ENCODE measurements at regions not wholly inside any gene's neighbourhood (a gene's known extent, or its start where the extent isn't known, plus 50 kb on each side); places are given as distances from the start of the nearest gene placed in this dataset.

DNA sequence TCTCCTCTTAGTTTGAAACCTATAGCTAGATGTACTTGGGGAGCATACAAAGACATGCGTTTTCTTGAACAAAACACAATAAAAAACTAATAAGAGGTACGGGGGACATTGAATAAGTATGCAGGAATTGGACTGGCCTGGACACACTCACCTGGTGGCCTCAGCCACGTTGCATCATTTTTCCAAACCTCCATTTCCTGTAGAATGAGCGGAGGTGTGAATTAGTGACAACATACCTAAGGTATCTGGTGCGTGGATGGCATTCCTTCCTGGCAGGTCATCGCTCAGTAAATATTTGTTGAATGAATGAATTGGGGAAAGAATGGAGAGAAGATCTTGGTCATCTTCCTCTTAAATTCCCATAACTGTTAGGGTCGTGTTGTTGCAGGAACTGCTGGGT is 103.2 kb upstream of the CTBP2 start:
- Histone ChIP-seq H3K9me3 (no peaks in the 10 kb centered on the region), H4K20me1 (ENCODE audit: insufficient read depth) (no peaks in the 10 kb centered on the region), H3K27me3 (ENCODE audit: insufficient read depth) (no peaks in the 10 kb centered on the region), H3K27ac (ENCODE audit: low read depth in 2 of 2, low read length in 1 of 2) (no peak overlapping the region), H3K9ac (no peak overlapping the region), H3K9me2 (no peaks in the 10 kb centered on the region), H3K4me1 (ENCODE audit: control insufficient read depth in 1 of 2, insufficient read depth in 2 of 2, low read depth in 1 of 2, low read length in 1 of 2) (no peaks in the 10 kb centered on the region; a peak in 1 of 4 replicates), H3K4me2 (no peak overlapping the region), H3K4me3 (ENCODE audit: low read depth in 2 of 2, low read length in 1 of 2) (no peak overlapping the region), H2AFZ (ENCODE audit: low read depth) (no peak overlapping the region), H3K79me2 (ENCODE audit: insufficient read depth) (no peaks in the 10 kb centered on the region), H3K36me3 (replicated peaks in 1 of 2; ENCODE audit: control insufficient read depth in 1 of 2, insufficient read depth in 2 of 2, low read length in 1 of 2) (no peaks in the 10 kb centered on the region), H3F3A (replicated peaks; ENCODE audit: insufficient read depth) (no peaks in the 10 kb centered on the region)
- 37% methylated on average over 7 of the region's 7 CpGs for WGBS (ENCODE audit: low lambda C conversion rate)
- ChIA-PET POLR2A (no interaction called here), CTCF (no interaction called here)
- no peak for DNase-seq
- TF ChIP-seq MEF2A (IDR thresholded peaks at IDR 0.05; ENCODE audit: borderline replicate concordance, low read depth) (no peak), RCOR1 (IDR thresholded peaks at IDR 0.05; ENCODE audit: low read length) (no peak), PBX3 (IDR thresholded peaks at IDR 0.05) (no peak), MXI1 (IDR thresholded peaks at IDR 0.05; ENCODE audit: low read depth, low read length) (no peak), RAD21 (IDR thresholded peaks at IDR 0.05; ENCODE audit: low read length) (no peak), GATA2 (CRISPR knock-in tag; IDR thresholded peaks at IDR 0.05) (no peak), GABPA (IDR thresholded peaks at IDR 0.05; ENCODE audit: low read depth) (no peak), NFIC (IDR thresholded peaks at IDR 0.05; ENCODE audit: borderline replicate concordance) (no peak)
- TF ChIP-seq, protein P1, sequence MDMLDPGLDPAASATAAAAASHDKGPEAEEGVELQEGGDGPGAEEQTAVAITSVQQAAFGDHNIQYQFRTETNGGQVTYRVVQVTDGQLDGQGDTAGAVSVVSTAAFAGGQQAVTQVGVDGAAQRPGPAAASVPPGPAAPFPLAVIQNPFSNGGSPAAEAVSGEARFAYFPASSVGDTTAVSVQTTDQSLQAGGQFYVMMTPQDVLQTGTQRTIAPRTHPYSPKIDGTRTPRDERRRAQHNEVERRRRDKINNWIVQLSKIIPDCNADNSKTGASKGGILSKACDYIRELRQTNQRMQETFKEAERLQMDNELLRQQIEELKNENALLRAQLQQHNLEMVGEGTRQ (IDR thresholded peaks at IDR 0.05; ENCODE audit: borderline replicate concordance, low read depth, low read length) = no peak

GRCh38 chr10:125262920-125263319 is 102.6 kb upstream of the CTBP2 start:
- H3K27ac ChIP-seq (ENCODE audit: low read depth in 2 of 2, low read length in 1 of 2) = no peak overlapping the region
- no peak for DNase-seq
- H4K20me1 ChIP-seq (ENCODE audit: insufficient read depth) = no peaks in the 10 kb centered on the region
- H3K9me3 ChIP-seq = no peaks in the 10 kb centered on the region
- no peaks in the 10 kb centered on the region for H3K79me2 ChIP-seq (ENCODE audit: insufficient read depth)
- H3K4me3 ChIP-seq (ENCODE audit: low read depth in 2 of 2, low read length in 1 of 2) = no peak overlapping the region
- no peak overlapping the region for H3K4me2 ChIP-seq
- POLR2A ChIA-PET = no interaction called here
- WGBS (ENCODE audit: low lambda C conversion rate) = 46% methylated on average over 6 of the region's 6 CpGs
- no peaks in the 10 kb centered on the region; a peak in 1 of 4 replicates for H3K4me1 ChIP-seq (ENCODE audit: control insufficient read depth in 1 of 2, insufficient read depth in 2 of 2, low read depth in 1 of 2, low read length in 1 of 2)
- H3K9ac ChIP-seq = no peak overlapping the region
- CTCF ChIA-PET = no interaction called here
- H3F3A ChIP-seq (replicated peaks; ENCODE audit: insufficient read depth) = no peaks in the 10 kb centered on the region
- H3K27me3 ChIP-seq (ENCODE audit: insufficient read depth) = no peaks in the 10 kb centered on the region
- no peaks in the 10 kb centered on the region for H3K36me3 ChIP-seq (replicated peaks in 1 of 2; ENCODE audit: control insufficient read depth in 1 of 2, insufficient read depth in 2 of 2, low read length in 1 of 2)
- no peaks in the 10 kb centered on the region for H3K9me2 ChIP-seq
- H2AFZ ChIP-seq (ENCODE audit: low read depth) = no peak overlapping the region
- no peak for TF ChIP-seq USF1 (IDR thresholded peaks at IDR 0.05; ENCODE audit: borderline replicate concordance, low read depth)
- TF ChIP-seq, protein P2, sequence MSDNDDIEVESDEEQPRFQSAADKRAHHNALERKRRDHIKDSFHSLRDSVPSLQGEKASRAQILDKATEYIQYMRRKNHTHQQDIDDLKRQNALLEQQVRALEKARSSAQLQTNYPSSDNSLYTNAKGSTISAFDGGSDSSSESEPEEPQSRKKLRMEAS (IDR thresholded peaks at IDR 0.05; ENCODE audit: low read depth) = no peak
- TF ChIP-seq, protein P3, sequence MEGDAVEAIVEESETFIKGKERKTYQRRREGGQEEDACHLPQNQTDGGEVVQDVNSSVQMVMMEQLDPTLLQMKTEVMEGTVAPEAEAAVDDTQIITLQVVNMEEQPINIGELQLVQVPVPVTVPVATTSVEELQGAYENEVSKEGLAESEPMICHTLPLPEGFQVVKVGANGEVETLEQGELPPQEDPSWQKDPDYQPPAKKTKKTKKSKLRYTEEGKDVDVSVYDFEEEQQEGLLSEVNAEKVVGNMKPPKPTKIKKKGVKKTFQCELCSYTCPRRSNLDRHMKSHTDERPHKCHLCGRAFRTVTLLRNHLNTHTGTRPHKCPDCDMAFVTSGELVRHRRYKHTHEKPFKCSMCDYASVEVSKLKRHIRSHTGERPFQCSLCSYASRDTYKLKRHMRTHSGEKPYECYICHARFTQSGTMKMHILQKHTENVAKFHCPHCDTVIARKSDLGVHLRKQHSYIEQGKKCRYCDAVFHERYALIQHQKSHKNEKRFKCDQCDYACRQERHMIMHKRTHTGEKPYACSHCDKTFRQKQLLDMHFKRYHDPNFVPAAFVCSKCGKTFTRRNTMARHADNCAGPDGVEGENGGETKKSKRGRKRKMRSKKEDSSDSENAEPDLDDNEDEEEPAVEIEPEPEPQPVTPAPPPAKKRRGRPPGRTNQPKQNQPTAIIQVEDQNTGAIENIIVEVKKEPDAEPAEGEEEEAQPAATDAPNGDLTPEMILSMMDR (IDR thresholded peaks at IDR 0.05) = no peak
- no peak for TF ChIP-seq EZH2phosphoT487 (IDR thresholded peaks at IDR 0.05; ENCODE audit: borderline replicate concordance, low read depth)
- TF ChIP-seq RXRA (IDR thresholded peaks at IDR 0.05; ENCODE audit: borderline replicate concordance, low read depth) = no peak
- TF ChIP-seq, protein P4, sequence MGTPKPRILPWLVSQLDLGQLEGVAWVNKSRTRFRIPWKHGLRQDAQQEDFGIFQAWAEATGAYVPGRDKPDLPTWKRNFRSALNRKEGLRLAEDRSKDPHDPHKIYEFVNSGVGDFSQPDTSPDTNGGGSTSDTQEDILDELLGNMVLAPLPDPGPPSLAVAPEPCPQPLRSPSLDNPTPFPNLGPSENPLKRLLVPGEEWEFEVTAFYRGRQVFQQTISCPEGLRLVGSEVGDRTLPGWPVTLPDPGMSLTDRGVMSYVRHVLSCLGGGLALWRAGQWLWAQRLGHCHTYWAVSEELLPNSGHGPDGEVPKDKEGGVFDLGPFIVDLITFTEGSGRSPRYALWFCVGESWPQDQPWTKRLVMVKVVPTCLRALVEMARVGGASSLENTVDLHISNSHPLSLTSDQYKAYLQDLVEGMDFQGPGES (IDR thresholded peaks at IDR 0.05; ENCODE audit: low read depth, low read length) = no peak
- TF ChIP-seq PBX3 (IDR thresholded peaks at IDR 0.05) = no peak
- no peak for TF ChIP-seq SMC3 (IDR thresholded peaks at IDR 0.05; ENCODE audit: low read depth, low read length)
- TF ChIP-seq EP300 (IDR thresholded peaks at IDR 0.05; ENCODE audit: borderline replicate concordance in 1 of 2, low read depth in 1 of 2, low read length in 1 of 2) = no peak
- TF ChIP-seq ZBTB33 (IDR thresholded peaks at IDR 0.05; ENCODE audit: borderline replicate concordance, low read depth) = no peak

Measured in SK-N-SH (cell line).